Neural progenitor cell (in vitro differentiated cells): ENCODE measurements at regions not wholly inside any gene's neighbourhood (a gene's known extent, or its start where the extent isn't known, plus 50 kb on each side); places are given as distances from the start of the nearest gene placed in this dataset.

Experiments used
- DNase-seq: peaks from one replicate; pipeline ENCODE4 v3.0.0-alpha.2; 2016; ENCODE audit warnings: low spot score
- H2AFZ ChIP-seq: fragments of 200-600 bp; sonication (generic); replicated peaks from 2 replicates; pipeline ENCODE4 v1.6.1; 2016; ENCODE audit warnings: antibody characterized with exemption
- H3F3A ChIP-seq: fragments of 200-600 bp; sonication (generic); 2 replicates; pipeline ENCODE4 v1.6.1; 2016; ENCODE audit warnings: antibody characterized with exemption, low read depth
- H3K27ac ChIP-seq: fragments of 200-600 bp; sonication (generic); 2 replicates; pipeline ENCODE4 v1.5.1; 2016; ENCODE audit warnings: mild to moderate bottlenecking
- H3K27me3 ChIP-seq: fragments of 200-600 bp; sonication (generic); 2 replicates; pipeline ENCODE4 v1.6.1; 2016; ENCODE audit warnings: mild to moderate bottlenecking, moderate library complexity
- H3K36me3 ChIP-seq: fragments of 200-600 bp; sonication (generic); 2 replicates; pipeline ENCODE4 v1.5.1; 2016
- H3K4me1 ChIP-seq: fragments of 200-600 bp; sonication (generic); 2 replicates; pipeline ENCODE4 v1.6.1; 2016; ENCODE audit warnings: mixed run types
- H3K4me2 ChIP-seq: fragments of 200-600 bp; sonication (generic); 2 replicates; pipeline ENCODE4 v1.6.1; 2016
- H3K4me3 ChIP-seq: fragments of 200-600 bp; sonication (generic); 2 replicates; pipeline ENCODE4 v1.5.1; 2016
- H3K79me2 ChIP-seq: fragments of 200-600 bp; sonication (generic); 2 replicates; pipeline ENCODE4 v1.6.1; 2016; ENCODE audit warnings: low read depth
- H3K9ac ChIP-seq: fragments of 200-600 bp; sonication (generic); 2 replicates; pipeline ENCODE4 v1.6.1; 2016
- H3K9me3 ChIP-seq: fragments of 200-600 bp; sonication (generic); 2 replicates; pipeline ENCODE4 v1.5.1; 2016; ENCODE audit warnings: low read depth
- H4K20me1 ChIP-seq: fragments of 200-600 bp; sonication (generic); 2 replicates; pipeline ENCODE4 v1.6.1; 2016; ENCODE audit warnings: low read depth
- H3K27ac Mint-ChIP-seq: 3 replicates; pipeline ENCODE4 v1.8.0; 2021; ENCODE audit warnings: mixed read lengths
- H3K27me3 Mint-ChIP-seq: 2 replicates; pipeline ENCODE4 v1.8.0; 2022; ENCODE audit warnings: low read depth, mild to moderate bottlenecking, inconsistent platforms, moderate library complexity, mixed read lengths; ENCODE audit not compliant: insufficient read depth
- H3K36me3 Mint-ChIP-seq: 3 replicates; pipeline ENCODE4 v1.8.0; 2021; ENCODE audit warnings: mixed read lengths
- H3K4me1 Mint-ChIP-seq: 3 replicates; pipeline ENCODE4 v1.8.0; 2021; ENCODE audit warnings: mixed read lengths
- H3K4me3 Mint-ChIP-seq: 3 replicates; pipeline ENCODE4 v1.8.0; 2021; ENCODE audit warnings: mild to moderate bottlenecking, moderate library complexity, mixed read lengths
- H3K9me3 Mint-ChIP-seq: 3 replicates; pipeline ENCODE4 v1.8.0; 2020; ENCODE audit warnings: mixed read lengths
- EZH2 ChIP-seq: fragments of 200-600 bp; sonication (generic); IDR thresholded peaks from 2 replicates; pipeline ENCODE4 v1.6.1; 2017; ENCODE audit warnings: antibody characterized with exemption, mild to moderate bottlenecking, moderate library complexity
- EZH2phosphoT487 ChIP-seq: fragments of 200-600 bp; sonication (generic); IDR thresholded peaks from 2 replicates; pipeline ENCODE4 v1.6.1; 2017; ENCODE audit warnings: antibody characterized with exemption
- TF ChIP-seq, protein P1 (sequence below): fragments of 200-600 bp; sonication (generic); IDR thresholded peaks from 2 replicates; pipeline ENCODE4 v1.5.1; 2017; ENCODE audit warnings: antibody characterized with exemption, mild to moderate bottlenecking

DNA sequence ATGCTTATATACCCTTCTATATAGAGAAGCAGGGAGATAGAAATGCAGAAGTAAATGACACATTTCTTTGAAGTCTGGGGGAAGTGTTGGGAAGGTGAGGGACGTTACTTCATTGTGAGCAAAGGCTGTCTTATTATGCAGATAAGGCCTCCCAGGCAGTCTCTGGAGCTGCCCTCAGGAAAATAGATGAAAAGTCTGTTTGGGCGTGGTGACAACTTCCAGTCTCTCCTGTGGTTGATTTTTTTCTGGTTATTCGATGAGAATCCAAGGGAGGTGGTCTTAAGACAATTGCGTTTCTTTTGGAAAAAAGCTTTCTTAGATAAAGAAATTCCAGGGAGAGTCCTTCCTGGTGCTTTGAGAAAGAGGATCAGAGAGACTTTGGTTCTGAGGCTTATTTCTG is 84.0 kb downstream of the NEUROD6 start:
- peaks cover 3% of the 10 kb centered on the region for H3F3A ChIP-seq
- Mint-ChIP-seq H3K27me3 (no peaks in the 10 kb centered on the region), H3K4me3 (no peak overlapping the region), H3K9me3 (no peaks in the 10 kb centered on the region), H3K36me3 (no peaks in the 10 kb centered on the region), H3K4me1 (no peaks in the 10 kb centered on the region), H3K27ac (no peak overlapping the region)
- TF ChIP-seq EZH2phosphoT487 = no peak
- TF ChIP-seq, protein P1, sequence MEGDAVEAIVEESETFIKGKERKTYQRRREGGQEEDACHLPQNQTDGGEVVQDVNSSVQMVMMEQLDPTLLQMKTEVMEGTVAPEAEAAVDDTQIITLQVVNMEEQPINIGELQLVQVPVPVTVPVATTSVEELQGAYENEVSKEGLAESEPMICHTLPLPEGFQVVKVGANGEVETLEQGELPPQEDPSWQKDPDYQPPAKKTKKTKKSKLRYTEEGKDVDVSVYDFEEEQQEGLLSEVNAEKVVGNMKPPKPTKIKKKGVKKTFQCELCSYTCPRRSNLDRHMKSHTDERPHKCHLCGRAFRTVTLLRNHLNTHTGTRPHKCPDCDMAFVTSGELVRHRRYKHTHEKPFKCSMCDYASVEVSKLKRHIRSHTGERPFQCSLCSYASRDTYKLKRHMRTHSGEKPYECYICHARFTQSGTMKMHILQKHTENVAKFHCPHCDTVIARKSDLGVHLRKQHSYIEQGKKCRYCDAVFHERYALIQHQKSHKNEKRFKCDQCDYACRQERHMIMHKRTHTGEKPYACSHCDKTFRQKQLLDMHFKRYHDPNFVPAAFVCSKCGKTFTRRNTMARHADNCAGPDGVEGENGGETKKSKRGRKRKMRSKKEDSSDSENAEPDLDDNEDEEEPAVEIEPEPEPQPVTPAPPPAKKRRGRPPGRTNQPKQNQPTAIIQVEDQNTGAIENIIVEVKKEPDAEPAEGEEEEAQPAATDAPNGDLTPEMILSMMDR = no peak
- no peak for TF ChIP-seq EZH2
- no peaks in the 10 kb centered on the region for H3K27me3 ChIP-seq
- H4K20me1 ChIP-seq = no peaks in the 10 kb centered on the region
- H3K27ac ChIP-seq = no peak overlapping the region
- H3K4me1 ChIP-seq = no peaks in the 10 kb centered on the region
- H3K79me2 ChIP-seq = no peaks in the 10 kb centered on the region
- no peaks in the 10 kb centered on the region for H3K9me3 ChIP-seq
- no peak for DNase-seq
- no peak overlapping the region for H2AFZ ChIP-seq
- no peak overlapping the region for H3K4me3 ChIP-seq
- no peak overlapping the region for H3K9ac ChIP-seq
- H3K4me2 ChIP-seq = no peak overlapping the region
- H3K36me3 ChIP-seq = no peaks in the 10 kb centered on the region

DNA sequence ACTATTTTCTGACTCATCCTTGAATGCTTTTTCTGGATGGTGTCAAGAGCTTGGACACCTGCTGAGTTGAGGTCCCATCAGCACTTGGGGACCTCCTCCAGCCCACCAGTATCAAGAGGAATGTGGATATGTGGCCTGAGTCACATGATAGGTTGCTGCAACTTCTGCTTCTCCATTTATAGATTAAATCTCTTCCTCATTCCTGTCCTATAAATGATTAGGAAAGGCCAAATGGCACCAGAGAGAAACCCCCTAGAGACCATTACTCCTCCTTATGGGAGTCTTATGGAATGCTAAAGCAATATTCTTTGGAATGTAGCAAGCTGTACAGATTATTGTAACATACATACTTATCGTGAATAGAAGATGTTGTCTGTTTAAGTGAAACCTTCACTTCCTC is 85.6 kb downstream of the NEUROD6 start:
- Histone ChIP-seq H4K20me1 (no peaks in the 10 kb centered on the region), H3F3A (peaks cover 3% of the 10 kb centered on the region), H3K79me2 (no peaks in the 10 kb centered on the region), H3K36me3 (no peaks in the 10 kb centered on the region), H3K4me3 (no peak overlapping the region), H3K4me1 (no peaks in the 10 kb centered on the region), H2AFZ (no peak overlapping the region), H3K4me2 (no peak overlapping the region), H3K27me3 (peaks cover 2% of the 10 kb centered on the region), H3K9ac (no peak overlapping the region), H3K9me3 (no peaks in the 10 kb centered on the region), H3K27ac (no peak overlapping the region)
- no peaks in the 10 kb centered on the region for H3K4me1 Mint-ChIP-seq
- no peak overlapping the region for H3K4me3 Mint-ChIP-seq
- H3K36me3 Mint-ChIP-seq = no peaks in the 10 kb centered on the region
- no peaks in the 10 kb centered on the region for H3K27me3 Mint-ChIP-seq
- no peak for TF ChIP-seq EZH2
- no peak for TF ChIP-seq EZH2phosphoT487
- TF ChIP-seq, protein P1 = no peak
- H3K9me3 Mint-ChIP-seq = no peaks in the 10 kb centered on the region
- H3K27ac Mint-ChIP-seq = no peak overlapping the region
- no peak for DNase-seq

DNA sequence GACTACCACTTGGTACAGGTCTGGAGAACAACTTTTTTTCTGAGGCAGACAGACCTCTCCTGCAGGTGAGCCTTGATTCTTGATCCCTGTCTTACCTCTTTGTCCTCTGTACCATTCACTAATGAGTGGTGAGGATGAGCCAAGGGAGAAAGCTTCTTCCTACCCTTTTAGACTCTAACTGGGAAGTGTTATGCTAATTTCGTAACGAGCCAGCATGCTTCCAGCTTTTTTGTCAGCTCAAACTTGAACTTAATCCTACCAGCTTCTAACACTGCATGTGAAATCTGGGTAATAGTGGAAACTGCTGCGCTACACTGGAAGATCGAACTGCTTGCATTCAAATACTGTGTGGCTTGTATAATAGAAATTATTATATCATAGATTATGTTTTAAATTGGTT is 87.0 kb downstream of the NEUROD6 start:
- Histone ChIP-seq H3K9ac (no peak overlapping the region), H3K9me3 (no peaks in the 10 kb centered on the region), H3K4me2 (no peak overlapping the region), H3K27me3 (peaks cover 8% of the 10 kb centered on the region), H2AFZ (no peak overlapping the region), H3K4me3 (no peak overlapping the region), H3K36me3 (no peaks in the 10 kb centered on the region), H3K4me1 (no peaks in the 10 kb centered on the region), H3F3A (peaks cover 3% of the 10 kb centered on the region), H4K20me1 (no peaks in the 10 kb centered on the region), H3K27ac (no peak overlapping the region), H3K79me2 (no peaks in the 10 kb centered on the region)
- TF ChIP-seq EZH2 (no peak), EZH2phosphoT487 (no peak)
- TF ChIP-seq, protein P1 = no peak
- H3K27ac Mint-ChIP-seq = no peak overlapping the region
- no peak for DNase-seq
- H3K27me3 Mint-ChIP-seq = no peaks in the 10 kb centered on the region
- no peaks in the 10 kb centered on the region for H3K9me3 Mint-ChIP-seq
- no peaks in the 10 kb centered on the region for H3K4me1 Mint-ChIP-seq
- no peaks in the 10 kb centered on the region for H3K36me3 Mint-ChIP-seq
- H3K4me3 Mint-ChIP-seq = no peak overlapping the region

DNA sequence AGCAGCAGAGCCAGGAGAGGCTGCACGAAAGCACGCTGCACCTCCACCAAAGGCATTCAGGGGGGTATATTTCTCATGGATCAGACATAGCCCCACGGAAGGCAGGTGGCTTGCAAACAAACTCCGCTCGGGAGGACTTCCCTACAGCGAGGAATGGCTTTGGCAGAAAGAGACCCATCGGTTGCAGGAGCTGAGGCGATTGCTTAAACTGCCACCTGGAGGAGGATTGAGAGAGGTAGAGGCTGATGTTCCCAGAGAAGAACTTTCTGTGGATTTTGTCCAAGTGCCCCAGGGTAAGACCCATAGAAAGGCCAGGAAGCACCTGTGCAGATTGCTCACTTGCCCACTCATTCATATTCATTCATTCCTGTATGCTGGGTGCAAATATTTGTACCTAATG is 89.1 kb downstream of the NEUROD6 start:
- peaks cover 2% of the 10 kb centered on the region for H3K27me3 Mint-ChIP-seq
- Histone ChIP-seq H3K9ac (no peak overlapping the region), H3K79me2 (no peaks in the 10 kb centered on the region), H4K20me1 (no peaks in the 10 kb centered on the region), H3K4me3 (no peak overlapping the region), H3K27ac (no peak overlapping the region), H2AFZ (no peak overlapping the region), H3F3A (peaks cover under 1% of the 10 kb centered on the region), H3K9me3 (no peaks in the 10 kb centered on the region), H3K4me2 (no peak overlapping the region), H3K27me3 (peaks cover 8% of the 10 kb centered on the region), H3K36me3 (no peaks in the 10 kb centered on the region), H3K4me1 (no peaks in the 10 kb centered on the region)
- no peak overlapping the region for H3K27ac Mint-ChIP-seq
- TF ChIP-seq EZH2 (no peak), EZH2phosphoT487 (no peak)
- TF ChIP-seq, protein P1 = peak; percentile 22
- no peaks in the 10 kb centered on the region for H3K4me1 Mint-ChIP-seq
- H3K4me3 Mint-ChIP-seq = no peak overlapping the region
- no peaks in the 10 kb centered on the region for H3K9me3 Mint-ChIP-seq
- DNase-seq = peak; percentile 29
- H3K36me3 Mint-ChIP-seq = no peaks in the 10 kb centered on the region
